ENCODE measurements at regions not wholly inside any gene's neighbourhood (a gene's known extent, or its start where the extent isn't known, plus 50 kb on each side); places are given as distances from the start of the nearest gene placed in this dataset.

GRCh38 chr11:45518141-45518832 lies 147.1 kb downstream of the CHST1 start:
- DNase-seq: no peak

DNA sequence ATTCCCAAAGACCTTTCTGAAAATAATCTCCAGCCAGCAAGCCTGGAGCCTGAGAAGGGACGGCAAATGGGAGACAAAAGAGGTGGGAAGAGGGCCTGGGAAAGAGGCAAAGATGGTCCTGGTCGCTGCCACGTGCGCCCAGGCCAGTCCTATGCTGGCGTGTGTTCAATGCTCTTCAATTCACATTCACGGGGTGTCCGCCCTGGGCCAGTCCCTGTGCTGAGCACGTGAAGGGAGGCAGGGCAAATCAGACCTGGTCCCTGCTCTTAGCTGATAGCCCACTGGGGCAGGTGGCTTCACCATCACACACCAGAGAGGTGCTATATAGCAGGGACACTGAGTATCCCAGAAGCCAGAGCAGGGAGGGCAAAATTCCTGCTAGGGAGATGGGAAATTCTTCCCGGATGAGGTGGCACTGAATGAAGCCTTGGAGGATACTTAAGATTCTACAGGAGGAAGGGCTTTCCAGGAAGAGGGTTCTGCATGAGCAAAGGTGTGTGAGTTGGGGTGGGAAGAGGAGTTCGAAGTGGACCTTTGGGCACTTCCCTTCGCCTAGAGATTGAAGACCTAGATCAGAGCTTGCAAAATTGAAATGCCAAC lies 148.2 kb downstream of the CHST1 start:
- DNase-seq: no peak

DNA sequence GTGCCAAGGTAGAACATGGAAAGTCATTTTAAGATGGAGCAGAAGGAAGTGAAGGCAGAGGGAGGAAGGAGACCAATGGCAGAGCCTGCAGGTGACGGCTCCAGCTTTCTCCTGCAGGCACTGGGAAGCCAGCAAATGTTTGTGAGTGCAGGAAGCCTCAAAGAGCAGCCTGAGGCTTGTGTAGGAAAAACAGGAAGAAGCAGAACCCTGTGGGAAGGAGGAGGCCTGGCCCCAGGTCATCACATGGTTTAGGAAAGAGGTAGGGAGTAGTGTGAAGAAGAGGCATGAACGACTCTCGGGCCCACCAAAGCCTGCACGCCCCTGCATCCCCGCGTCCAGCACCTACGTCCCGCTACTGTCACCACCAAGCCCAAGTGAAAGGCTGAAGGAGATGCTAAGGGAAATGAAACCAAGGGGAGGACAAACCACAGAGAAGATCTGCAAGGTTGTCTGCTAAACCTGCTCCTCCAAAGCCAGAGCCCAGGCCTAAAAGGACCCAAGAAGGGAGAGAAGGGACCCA lies 151.5 kb downstream of the CHST1 start:
- no peak for DNase-seq

DNA sequence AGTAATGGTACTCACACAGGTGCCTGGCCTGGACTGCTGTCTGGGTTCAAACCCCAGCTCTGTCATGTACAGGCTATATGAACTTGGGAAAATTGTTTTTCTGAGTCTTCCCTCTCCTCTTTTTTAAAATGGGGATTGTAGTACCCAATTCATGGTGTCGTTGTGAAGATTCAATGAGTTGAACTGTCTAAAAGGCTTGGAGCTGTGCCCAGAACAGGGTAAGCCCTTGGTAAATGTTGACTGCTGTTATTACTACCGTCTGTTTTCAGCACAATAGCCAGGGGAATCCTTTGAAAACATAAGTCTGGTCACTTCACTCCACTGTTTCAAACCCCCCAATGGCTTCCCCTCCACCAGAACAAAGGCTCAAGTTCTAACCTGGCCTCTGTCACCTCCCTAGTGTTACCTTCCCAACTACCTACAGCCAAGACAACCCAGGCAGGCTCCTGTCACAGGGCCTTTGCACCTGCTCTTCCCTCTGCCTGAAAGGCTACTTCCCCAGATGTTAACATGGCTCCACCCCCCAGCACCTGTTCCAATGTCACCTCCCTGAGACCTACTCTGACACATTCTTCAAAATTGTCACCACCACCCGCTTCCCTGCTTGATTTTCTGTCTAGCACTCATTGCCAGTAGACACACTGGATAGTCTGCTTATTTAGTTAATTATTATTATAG lies 152.8 kb downstream of the CHST1 start:
- DNase-seq: no peak

DNA sequence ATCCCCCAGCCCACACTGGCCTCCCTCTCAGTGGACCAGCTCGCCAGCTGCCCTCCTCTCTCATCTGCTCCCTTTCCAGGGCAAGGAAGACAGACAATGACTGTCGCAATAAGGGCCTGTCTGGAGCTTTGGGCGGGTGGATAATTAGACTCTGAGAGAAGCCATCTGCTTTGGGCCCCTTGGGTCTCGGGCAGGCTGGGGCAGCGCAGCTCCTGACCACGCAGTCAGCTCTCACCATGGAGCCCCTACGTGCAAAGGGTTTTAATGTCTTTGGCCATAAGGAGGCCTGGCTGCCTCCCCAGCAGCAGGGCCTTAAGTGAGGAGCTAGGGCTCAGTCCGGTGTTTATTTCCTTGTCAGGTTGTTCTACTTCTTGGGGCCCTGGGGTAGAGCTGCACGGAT lies 153.9 kb downstream of the CHST1 start:
- DNase-seq: no peak

DNA sequence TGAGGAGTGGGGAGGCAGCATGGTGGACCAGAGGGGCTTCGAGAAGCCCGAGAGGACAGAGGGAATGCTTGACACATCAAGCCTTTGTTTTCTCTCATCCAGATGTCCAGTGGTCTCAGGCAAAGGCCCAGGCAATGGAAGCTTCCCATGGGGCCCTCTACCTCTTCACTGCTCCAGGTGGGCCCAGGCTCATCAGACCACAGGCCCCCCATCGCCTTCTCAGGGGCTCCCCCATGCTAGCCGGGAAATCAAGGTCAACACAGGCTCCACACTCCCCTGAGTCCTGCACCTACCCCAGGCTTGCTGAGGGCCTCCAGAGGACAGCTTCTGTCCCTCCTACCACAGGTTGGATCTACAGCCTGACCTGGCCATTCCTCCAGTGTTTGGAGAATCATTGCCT lies 157.5 kb downstream of the CHST1 start:
- no peak for DNase-seq

GRCh38 chr11:45503311-45503710 lies 162.1 kb downstream of the CHST1 start:
- DNase-seq: no peak

DNA sequence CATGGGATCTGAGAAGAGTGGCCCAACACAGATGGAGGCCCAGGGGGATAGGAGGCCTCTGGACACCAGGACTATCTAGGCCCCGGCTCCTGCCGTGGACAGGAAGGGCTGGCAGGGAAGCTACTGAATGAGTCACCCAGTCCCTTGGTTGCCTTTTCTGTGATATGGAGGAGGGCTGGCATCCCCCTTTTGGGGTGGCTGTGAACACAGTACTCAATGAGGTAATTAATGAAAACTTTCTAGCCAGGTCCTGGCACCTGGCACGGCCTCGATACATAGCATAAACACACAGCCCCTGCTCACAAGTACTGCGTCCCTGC lies 163.2 kb downstream of the CHST1 start:
- DNase-seq: no peak

DNA sequence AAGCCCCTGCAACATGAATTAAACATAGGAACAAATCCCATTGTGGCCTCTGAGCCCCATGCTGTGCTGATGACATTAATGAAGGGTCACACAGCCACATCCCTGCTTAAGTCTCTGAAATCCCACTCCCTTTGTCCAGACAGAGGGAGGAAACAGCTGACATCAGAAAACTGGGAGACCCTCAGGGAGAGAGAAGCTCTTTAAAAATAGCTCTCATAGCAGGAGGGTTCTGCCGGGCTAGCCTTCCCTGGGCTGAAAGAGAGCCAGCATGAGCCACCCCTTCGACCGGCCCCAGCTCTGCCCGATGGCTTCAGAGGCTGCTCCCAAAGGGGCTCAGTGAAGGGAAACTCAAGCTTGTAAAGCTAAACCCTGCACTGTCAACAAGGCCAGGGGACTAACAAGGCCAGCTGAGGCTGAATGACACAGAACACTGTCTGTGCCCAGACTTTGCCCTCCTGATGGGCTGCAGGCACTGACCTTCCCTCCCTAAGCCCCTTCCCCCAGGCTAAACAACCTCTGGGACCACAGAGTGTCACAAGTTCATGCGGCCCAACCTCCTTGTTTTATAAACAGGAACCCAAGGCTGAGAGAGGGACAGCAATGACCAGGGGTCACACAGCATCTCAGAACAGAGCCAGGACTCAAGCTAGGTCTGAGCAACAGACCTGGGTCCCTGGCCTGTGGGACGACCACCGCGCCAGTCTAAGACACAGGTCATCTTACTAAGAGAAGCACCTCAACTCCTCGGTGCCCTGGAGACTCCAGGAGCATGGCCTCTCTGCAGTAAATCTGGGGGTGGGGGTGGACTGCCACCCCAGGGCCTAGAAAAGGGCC lies 163.8 kb downstream of the CHST1 start:
- DNase-seq: no peak

- no peak for DNase-seq
These were observed 165.0 kb downstream of the CHST1 start for GRCh38 chr11:45500451-45500850.

DNA sequence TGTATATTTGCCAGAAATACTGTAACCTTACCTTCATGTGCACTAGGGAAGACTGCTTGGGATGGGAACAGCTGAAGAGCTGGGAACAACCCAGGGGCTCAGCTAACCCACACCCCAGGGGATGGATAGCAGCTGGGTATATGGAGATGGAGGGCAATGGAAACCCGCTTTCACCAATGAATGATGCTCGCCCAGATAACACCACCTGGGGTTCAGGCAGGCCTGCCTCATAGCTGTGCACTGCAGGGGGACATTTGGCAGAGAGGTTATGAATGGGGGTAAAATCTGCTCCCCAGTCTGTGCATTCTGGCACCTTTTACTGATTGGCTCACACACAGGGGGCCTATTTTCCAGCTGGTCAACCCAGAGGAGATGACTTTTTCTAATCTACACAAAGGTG lies 170.7 kb downstream of the CHST1 start:
- no peak for DNase-seq

GRCh38 chr11:45489281-45489905 lies 176.0 kb downstream of the CHST1 start:
- DNase-seq: no peak

DNA sequence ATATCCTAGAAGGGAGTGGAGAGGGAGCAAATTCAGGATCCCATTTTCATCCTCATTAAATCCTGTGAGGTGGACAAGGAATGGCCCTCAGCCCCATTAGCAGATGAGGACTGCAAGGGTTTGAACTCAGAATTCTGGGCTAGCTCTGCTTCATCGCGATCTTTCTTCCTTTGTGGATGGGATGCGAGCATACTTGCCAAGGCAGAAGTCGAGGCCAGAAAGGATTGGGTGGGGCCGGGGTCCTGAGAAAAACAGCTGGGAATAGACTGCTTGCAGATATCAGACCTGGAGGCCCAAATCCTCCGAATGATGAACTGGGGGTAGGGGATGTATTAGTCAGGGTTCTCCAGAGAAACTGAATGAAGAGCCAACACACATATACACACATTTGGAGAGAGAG lies 179.0 kb downstream of the CHST1 start:
- DNase-seq: no peak

DNA sequence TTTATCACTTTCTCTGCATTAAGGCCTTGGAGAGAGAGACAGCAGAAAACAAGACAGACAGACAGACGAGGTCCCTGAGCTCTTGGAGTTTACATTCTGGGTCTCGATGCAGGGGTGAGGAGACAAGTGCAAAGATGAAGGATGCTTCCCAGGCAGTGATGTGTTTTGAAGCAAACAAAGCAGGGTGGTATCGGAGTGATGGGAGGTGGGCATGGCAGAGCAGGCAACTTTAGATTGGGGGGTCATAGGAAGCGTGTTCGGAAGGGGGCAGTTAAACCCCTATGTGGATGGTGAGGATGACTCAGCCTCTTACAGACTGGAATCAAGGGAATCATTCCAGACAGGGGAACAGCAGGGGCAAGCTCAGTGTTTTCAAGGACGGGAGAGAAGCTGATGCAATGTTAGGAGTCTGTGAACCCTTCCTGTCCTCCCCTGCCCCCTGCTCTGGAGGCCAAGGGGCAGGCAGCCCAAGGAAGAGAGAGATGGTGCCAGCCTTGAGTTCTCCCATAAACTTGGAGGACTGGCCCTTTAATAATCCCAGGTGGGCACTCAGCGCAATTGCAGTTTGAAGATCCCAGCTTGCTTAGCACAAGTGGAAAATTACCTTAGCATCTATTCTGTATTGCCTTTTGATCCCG lies 180.2 kb downstream of the CHST1 start:
- no peak for DNase-seq

GRCh38 chr11:45484326-45484883 lies 181.0 kb downstream of the CHST1 start:
- no peak for DNase-seq

GRCh38 chr11:45483416-45483815 lies 182.0 kb downstream of the CHST1 start:
- no peak for DNase-seq

DNA sequence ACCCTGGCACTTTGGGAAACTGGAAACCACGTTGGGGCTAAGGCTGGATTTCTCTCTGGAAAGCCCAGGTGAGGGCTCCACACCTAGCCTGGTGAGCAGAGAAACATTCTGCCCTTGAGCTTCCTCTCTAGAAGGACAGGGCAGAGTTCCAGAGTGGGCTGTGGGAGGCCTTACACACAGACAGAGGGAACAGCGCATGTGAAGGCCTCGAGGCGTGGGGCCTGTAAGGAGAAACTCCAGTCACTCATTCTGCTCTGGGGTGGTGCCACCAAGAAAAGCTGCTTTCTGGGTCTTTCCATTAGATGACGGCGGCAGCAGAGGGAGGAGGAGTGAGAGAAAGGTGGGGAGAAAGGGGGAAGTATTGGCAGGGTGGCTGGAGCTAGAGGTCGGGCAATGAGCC lies 183.1 kb downstream of the CHST1 start:
- no peak for DNase-seq

DNA sequence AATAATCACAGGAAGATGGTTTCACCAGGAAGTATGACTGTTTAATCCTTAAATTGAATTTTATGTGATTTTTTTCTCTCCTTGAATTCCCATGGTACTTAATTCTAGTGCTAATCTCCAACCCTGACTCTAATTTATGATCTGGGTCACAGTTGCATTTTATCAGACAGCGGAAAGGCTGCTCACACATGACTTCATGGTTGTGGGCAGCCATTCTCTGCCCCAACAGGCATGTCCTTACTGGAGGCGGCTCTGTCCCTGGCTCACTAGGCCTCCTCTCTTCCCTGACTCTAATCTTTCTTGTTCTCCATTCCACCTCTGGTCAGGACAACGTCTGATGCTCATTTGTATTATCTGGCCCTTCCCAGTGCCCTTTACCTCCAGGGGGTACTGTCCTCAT lies 184.4 kb downstream of the CHST1 start:
- no peak for DNase-seq

- no peak for DNase-seq
These were observed 187.8 kb downstream of the CHST1 start for GRCh38 chr11:45477588-45477987.

DNA sequence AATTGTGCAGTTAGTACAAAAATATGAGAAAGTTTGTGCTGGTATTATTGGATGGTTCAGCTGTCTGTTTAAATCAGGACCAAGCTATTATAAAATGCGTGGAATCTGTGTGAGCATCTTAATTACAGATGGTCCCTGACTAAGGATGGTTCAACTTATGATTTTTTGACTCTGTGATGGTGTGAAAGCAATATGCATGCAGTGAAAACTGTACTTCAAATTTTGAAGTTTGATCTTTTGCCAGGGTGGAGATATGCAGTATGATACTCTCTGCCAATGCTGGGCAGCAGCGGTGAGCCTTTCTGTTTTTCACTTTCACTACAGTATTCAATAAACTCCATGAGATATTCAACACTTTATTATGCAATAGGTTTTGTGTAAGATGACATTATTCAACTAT lies 189.3 kb downstream of the CHST1 start:
- DNase-seq: no peak

- no peak for DNase-seq
These were observed 189.0 kb upstream of the SYT13 start for GRCh38 chr11:45475173-45475572.

GRCh38 chr11:45473341-45473895 lies 187.3 kb upstream of the SYT13 start:
- DNase-seq: no peak
